ENCODE measurements at regions not wholly inside any gene's neighbourhood (a gene's known extent, or its start where the extent isn't known, plus 50 kb on each side); places are given as distances from the start of the nearest gene placed in this dataset.
"Not testable (repeated sequence)": the region's sequence is repeated elsewhere in the genome, so short reads cannot be mapped to it uniquely, and the experiment has no call there.

DNA sequence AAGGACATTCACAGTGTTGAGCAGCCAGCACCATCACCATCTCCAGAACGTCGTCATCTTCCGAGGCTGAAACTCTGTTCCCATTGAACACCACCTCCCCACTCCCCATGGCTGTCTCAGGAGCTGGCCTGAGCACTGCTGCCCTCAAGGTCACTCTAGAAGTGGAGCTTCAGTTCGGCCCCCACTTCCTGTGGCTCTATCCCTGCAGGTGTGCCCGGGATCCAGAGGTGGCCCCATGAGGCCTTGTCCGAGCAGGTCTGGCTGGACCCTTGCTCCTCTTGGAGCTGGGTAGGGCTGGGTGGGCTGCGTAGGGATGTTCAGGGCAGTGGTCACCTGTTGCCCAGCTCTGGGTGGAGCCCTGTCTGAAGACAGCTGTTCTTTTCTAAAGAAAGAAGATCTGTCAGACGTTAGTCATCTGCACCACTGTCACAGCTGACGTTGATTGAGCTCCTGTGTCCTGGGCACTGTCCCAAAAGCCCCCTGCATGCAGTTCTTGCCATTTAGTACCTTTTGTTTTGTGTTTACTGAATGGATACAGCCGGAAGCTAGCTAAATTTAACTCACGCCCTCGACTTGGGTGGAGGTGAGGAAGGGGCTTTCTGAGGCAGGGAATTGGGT, 75.5 kb upstream of the CLDN5 start:
- DNase-seq (ENCODE audit: low read depth), result no peak

DNA sequence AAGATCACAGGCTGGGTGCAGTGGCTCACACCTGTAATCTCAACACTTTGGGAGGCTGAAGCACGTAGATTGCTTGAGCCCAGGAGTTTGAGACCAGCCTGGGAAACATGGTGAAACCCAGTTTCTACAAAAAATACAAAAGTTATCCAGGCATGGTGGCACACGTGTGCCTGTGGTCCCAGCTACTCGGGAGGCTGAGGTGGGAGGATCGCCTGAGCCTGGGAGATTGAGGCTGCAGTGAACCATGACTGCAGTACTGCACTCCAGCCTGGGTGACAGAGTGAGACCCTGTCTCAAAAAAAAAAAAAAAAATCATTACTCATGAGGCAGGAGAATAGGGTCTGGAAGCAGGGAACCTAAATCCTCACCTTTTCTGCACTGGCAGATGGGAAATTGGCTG, 79.1 kb upstream of the CLDN5 start:
- not testable (repeated sequence) for DNase-seq (ENCODE audit: low read depth)

DNA sequence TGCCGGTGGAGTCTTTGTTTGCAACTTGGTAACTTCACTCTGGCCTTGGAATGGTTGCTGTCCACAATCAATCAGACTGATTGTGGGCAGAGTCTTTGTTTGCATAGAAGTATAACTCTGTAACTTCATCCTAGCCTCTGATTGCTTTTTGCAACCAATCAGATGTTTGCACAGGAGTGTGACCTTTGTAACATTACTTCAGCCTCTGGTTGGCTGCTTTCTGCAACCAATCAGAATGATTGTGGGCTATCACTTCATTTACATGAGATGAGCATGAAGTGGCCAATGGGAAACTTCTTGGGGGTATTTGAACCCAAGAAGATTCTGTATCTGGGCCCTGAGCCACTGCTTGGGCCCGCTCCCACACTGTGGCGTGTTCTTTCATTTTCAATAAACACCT, 79.6 kb upstream of the CLDN5 start:
- DNase-seq (ENCODE audit: low read depth), result no peak

DNA sequence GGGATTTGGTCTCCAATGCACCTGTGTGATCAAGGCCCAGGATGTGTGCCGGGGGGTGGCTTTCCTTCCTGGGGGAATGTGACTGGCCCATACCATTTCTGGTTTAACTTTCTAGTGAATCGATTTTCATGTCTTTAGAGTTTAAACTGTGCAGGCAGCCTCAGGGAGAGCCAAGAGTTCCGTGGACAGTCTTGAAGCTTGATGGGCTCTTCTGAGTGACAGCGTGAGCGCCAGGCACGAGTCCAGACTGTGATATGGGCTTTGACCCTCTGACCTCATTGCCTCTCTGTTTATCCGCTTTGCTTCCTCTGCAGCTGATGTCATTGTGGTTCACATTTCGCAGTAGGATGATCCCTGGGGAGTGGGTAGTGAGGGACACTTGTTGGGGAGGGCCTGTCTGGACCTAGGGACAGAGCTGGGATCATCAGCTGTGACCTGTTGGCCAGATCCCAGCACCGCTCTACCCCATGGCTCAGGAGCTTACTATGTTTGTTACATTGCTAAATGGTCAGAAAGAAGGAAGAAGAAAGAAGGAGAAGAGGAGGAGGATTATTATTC, 80.6 kb upstream of the CLDN5 start:
- DNase-seq (ENCODE audit: low read depth), result no peak

DNA sequence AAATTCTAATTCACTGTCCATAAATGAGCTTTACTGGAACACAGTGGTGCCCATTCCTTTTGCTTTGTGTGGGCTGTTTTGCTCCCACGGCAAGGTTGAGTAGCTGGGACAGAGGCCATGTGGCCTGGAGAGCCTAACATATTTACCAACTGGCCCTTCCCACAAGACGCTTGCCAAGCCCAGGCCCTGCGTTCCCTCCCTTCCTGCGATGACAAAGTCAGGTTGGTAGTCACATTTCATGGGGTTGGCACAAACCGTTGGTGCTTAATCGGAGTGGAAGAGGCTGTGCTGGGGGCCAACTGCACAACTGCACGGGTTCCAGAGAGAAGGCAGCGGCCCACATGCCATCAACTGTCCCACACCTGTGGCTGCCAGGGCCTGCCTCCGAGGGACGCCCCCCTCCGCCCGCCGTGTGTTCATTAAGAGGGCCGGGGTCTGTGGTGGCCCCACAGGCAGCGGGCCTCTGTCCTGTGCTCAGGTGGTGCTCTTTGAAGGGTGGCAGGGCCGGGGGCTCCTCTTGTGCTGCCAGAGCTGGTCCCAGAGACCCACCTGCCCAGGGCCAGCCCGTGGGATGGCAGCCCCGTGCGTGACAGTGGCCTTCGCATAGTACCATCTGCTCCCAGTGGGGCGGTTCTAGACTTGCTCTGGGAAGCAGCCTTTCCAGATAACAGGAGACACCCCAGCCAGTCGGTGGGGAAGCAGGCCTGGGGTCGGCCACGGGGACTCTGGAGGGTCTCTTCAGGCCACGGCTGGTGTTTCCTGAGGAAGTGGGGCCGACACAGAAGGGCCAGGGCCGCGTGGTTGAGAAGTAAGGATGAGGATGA, 81.5 kb upstream of the CLDN5 start:
- no peak for DNase-seq (ENCODE audit: low read depth)

DNA sequence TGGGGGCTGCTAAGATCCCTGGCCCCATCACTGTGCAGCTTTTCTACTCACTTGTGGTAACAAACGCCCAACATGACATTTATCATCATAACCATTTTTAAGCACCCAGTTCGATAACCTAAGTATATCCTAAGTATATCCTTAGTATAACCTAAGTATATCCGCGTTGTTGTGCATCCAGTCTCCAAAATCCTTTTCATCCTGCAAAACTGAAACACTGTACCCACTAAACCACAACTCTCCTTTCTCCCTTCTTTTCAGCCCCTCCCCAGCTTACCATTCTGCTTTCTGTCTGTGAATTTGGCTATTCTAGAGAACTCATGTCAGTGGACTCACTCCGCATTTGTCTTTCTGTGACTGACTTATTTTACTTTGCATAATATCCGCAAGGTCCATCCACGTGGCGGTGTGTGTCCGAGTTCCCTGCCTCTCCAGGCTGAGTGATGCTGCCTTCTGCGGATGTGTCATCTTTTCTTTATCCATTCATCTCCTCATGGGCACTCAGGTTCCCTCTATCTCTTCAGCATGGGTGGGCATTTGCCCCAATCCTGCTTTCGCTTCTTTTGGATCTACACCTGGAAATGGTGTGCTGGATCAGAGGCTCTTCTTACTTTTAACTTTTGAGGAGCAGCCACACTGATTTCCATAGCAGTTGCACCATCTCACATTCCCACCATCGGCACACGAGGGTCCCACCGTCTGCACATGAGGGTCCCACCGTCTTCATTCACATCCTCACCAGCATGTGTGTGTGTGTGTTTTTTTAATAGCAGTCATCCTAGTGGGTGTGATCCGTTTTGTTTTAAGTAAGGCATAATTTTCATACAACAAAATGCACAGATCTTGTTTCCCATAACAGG, 82.4 kb upstream of the CLDN5 start:
- no peak for DNase-seq (ENCODE audit: low read depth)

DNA sequence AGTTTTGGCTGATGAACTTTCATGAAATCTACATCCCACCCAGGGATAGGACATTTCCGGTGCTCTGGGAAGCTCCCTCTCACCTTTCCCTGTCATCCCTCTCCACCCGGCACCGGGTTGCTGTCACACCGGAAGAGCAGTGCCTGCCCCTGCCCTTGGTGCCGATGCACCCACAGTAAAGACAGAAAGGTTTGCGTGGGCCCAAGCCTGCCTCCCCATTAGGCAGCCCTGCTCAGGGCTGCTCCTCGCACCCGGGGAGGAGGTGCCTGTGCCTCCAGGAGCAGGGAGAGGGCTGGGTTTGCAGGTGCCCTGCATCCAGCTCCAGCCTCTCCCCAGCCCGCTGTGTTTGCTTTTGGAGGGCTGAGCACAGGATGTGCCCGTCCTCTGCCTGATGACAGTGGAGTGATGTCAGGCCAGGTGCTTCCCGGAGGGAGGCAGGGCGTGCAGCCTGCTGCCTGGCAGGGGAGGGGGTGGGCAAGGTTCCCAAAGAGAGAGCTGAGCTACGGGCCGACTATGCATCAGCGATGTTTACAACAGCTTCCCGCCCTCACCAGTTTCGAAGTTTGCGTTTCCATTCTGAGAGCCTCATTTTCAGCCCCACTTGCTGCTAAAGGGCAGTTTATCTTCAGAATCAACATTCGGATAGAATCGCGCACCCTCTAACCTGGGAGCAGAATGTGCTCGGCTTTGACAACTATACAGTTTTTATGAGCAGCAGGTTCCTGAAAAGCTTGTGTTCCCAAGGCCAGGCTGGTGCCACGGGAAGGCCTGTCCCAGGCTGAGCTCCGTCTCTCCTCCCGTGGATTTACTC, 83.2 kb upstream of the CLDN5 start:
- no peak for DNase-seq (ENCODE audit: low read depth)

DNA sequence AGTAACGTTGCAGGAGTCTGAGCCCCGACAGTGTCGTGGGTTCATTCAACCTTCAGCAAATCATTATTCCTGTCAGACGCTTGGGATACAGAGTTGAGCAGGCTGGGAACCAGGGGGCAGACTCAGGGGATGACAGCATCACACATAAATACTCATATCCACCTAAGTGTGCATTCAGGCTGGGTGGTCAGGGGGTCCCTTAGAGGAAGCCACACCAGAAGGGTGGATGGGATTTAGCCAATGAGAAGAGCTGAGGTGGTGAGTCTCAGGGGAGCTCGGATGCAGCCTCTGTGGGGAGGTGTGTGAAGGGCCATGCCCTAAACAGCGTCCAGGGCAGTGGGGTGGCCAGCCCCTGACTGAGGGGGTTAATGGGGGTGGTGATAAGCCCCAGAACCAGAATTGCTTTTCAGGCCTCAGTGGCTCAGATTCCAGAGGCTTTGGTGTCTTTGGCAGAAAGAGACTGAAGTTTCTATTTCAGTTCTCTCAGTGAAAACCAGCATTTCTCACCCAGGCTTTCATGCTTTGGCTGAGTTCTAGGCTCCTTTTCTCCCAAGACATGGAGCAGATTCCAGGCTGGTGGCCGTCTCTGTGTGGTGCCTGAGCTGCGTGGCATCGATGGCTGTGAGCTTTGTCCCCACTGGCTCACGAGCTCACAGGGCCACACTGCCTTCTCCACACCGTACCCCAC, 83.9 kb upstream of the CLDN5 start:
- DNase-seq (ENCODE audit: low read depth), result no peak

DNA sequence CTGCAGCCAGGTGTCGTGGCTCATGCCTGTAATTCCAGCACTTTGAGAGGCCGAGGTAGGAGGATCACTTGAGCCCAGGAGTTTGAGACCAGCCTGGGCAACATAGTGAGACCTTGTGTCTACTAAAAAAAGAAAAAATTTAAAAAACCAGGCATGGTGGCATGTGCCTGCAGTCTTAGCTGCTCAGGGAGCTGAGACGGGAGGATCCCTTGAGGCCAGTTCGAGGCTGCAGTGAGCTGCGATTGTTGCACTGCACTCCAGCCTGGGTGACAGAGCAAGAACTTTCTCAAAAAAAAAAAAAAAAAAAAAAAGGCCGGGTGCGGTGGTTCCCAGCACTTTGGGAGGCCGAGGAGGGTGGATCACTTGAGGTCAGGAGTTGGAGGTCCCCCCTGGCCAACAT, 85.5 kb upstream of the CLDN5 start:
- not testable (repeated sequence) for DNase-seq (ENCODE audit: low read depth)

DNA sequence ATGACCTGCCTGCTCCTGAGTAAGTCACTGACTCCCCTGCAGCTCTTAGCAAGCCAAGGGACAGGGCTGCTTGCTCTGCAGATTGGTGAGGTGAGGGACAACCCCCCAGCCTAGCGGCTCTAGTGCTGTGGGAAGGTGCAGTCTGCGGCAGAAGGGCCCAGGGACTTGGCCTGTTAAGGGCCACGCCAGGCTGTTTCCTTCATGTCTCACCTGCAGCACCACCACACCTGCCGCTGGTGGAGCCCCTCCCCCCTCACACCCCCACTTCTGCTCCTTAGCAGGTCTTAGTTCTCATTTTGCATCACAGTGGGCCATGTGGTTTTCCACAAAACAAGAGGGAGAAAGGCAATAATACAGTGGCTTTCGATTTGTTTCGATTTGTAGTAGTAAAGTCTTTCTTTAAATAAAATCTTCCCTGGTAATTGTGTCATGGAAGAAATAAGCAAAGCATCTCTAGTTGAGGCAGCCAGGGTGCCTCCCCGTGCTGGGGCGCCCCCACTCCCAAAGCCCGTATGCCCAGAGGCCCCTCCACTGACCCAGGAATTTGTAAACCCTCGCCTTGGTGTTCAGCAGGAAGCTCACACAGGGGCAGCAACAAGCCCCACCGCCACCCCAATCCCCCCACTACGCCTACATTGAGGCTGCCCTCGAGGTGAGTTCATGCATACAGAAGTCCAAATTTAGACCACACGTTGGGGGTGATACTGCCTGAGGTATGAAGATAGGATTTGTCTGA, 86.5 kb upstream of the CLDN5 start:
- DNase-seq (ENCODE audit: low read depth), result no peak

DNA sequence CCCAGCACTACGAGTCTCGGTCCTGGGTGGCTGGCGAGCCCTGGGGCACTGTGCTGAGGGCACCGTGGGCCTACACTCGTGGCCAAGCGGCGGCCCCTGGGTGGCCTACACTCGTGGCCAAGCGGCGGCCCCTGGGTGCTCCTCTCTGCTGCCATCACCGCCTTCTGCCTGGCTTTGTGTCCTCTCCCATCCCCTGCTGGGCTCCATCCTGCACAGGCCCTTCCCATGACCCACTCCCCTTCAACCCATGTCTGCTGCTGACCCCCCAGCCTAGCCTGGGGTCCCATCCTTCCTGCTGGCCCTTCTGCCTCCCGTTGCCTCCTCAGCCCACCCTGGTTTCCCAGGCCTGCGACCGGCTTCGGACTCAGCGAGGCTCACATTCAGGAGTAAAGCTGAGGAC, 87.4 kb upstream of the CLDN5 start:
- DNase-seq (ENCODE audit: low read depth), result no peak

DNA sequence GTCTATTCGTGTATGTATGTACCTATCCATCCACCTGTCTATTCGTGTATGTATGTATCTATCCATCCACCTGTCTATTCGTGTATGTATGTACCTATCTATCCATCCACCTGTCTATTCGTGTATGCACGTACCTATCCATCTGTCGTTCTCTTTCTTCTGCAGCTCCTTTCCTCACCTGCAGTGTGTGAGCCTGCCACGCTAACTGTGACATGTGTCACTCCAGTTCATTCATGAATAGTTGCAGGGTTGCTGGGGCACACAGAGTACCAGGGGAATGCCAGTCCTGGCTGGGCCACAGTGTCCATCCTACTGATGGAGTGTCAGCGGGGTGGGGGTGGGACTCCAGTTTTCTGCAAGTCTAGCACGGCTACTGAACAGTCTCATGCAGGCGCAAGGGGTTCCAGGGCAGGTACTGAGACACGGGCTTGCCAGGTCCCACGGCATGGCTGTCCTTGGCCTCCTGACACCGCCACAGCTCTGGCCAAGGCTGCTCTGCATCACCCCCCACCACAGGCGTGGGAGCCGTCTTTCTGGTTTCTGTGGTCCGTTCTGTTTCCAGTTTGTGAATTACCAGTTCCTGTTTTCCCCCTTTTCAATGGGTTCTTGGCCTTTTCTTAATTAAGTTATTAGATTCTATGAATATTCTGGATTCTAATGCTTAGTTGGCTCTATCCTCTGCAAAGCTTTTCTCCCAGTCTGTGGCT, 88.8 kb upstream of the CLDN5 start:
- DNase-seq (ENCODE audit: low read depth), result no peak

DNA sequence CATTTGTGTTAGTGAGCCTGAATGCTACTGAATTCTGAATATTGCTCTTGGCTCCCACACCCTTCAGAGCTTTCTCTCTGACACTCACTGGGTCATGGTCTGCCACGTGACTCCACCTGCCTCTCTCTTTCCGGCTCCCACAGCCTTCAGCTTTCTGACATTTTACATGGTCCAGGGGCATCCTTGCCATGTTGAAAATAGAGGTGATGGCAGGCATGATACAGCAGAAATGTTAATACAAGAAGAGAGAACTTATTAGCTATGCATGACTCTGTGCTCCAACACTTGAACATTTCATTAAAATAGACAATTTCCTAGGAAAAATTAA, 90.3 kb upstream of the CLDN5 start:
- no peak for DNase-seq (ENCODE audit: low read depth)

DNA sequence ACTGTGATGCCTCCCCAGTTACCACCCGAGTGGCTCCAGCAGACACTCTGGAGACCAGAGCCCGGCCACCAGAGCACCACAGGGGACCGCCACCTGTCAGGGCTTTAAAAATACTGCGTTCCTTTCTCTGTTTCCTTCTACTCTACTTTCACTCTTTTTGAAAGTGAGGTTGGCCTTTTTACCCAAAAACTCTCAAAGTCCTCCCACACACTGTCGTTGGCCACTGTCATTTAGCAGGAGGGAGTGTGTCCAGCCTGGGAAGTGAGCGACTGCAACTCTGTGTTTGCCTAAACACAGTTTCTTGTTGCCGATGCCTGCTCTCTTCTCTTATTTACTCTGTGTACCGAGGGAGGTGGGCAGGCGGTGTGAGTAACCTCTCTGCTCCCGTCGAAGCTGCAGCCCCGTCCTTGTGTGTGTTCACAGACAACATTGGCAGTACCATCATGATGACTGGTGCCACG, 90.8 kb upstream of the CLDN5 start:
- no peak for DNase-seq (ENCODE audit: low read depth)

DNA sequence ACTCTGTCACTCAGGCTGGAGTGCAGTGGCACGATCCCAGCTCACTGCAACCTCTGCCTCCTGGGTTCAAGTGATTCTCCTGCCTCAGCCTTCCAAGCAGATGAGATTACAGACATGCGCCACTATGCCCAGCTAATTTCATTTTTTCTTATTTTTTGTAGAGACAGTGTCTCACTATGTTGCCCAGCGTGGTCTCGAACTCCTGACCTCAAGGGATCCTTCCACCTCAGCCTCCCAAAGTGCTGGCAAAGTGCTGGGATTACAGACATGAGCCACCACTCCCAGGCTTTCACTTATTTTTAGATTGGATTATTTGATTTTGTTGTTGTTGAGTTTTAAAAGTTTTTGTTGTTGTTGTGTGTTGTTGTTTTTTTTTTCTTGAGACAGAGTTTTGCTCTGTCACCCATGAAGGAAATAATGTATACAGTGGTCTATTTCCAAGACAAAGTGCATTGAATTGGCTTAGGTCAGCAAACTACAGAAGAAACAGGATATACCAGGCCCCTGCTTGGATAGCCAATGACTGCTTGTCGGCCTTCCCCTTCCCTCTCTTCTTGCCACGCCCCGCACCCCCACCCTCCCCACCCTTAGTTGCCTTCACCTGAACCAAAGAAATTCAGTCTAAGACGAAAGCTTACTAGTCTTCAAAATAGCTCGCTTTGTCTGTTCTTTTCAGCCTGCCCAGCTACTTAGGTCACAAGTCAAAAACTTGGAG, 91.8 kb upstream of the CLDN5 start:
- DNase-seq (ENCODE audit: low read depth), result no peak

DNA sequence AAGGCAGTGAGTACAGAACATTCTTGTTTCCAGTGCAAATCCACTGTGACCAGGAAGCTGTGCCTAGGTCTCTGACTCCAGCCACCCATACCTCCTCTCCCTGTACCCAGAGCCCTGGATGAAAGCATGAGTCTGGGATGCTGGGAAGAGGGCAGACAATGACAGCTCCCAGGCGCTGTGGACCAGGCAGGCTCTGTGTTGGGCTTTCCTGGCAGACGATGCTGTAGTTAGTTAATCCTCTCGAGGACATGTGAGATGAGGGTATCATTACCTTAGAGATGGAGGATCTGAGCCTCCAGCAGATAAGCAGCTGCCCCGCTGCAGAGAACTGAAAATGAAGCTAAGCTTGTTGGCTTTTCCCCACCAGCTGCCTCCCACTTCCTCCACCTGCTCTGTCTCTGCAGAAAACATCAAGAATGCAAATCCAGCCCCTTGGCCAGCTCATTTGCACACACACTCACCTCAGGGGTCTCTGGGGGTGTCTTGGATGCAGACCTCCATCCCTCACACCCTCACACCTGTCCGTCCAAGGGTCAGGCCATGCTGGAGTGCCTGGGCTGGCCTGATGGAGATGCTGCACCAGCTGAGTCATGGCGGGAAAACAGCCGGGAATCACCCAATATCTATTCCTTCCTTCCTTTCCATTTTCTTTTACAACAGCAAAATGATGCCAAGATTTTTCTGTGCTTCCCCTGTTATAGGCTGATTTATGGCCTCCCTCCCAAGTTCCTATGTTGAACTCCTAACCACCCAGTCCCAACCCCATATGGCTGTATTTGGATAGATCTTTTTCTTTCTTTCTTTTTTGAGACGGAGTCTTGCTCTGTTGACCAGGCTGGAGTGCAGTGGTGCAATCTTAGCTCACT, 94.9 kb upstream of the SEPTIN5 start:
- no peak for DNase-seq (ENCODE audit: low read depth)

DNA sequence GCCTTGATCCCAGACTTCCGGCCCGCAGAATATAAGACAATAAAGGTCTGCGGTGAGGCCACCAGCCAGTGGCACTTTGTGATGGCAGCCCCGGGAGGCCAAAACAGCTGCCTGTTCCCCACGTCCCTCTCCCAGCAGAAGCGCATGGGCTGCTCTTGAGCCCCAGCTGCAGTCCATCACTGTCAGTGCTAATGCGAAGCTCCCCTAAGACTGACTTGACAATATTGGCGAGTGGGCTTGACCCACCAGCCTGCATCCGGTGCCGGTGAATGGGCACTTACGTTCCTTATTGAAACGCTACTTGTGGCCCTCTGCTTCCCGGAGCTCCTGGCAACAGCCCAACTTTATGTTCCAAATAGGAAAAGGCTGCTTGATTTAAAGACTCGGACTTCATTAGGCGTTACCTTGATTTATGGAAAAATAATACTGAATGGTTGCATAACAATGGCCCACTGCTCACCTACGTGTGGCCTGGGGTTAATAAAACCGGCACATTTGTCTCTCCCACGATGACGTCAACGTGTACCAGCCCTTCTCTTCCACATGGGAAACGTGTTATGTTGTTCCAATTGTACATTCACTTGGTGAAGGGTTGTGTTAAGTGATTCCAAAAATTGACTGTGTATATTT, 93.4 kb upstream of the SEPTIN5 start:
- no peak for DNase-seq (ENCODE audit: low read depth)
